GM12891 (cell line): ENCODE measurements at regions not wholly inside any gene's neighbourhood (a gene's known extent, or its start where the extent isn't known, plus 50 kb on each side); places are given as distances from the start of the nearest gene placed in this dataset.
"Not testable (repeated sequence)": the region's sequence is repeated elsewhere in the genome, so short reads cannot be mapped to it uniquely, and the experiment has no call there.

Source experiments
- POLR2A ChIP-seq: IDR thresholded peaks from 2 replicates; pipeline ENCODE4 v1.6.1; 2011; ENCODE audit warnings: low read depth, low read length, control low read depth
- POLR2AphosphoS5 ChIP-seq: IDR thresholded peaks from 2 replicates; pipeline ENCODE4 v1.6.1; 2011; ENCODE audit warnings: low read depth, low read length, control low read depth

- TF ChIP-seq POLR2AphosphoS5, POLR2A: not testable (repeated sequence)
These were observed 313.2 kb downstream of the UBE2NL start for GRCh38 chrX:144197057-144197456.
